NCI-H1930 (cell line): ENCODE measurements at regions not wholly inside any gene's neighbourhood (a gene's known extent, or its start where the extent isn't known, plus 50 kb on each side); places are given as distances from the start of the nearest gene placed in this dataset.

Experiments
- DNase-seq, 2 experiments: peaks; one replicate each; lab custom pipeline; 2025; lab: John Stamatoyannopoulos, UW

- DNase-seq, result no peak
These were observed 494.5 kb downstream of the BCOR start for GRCh38 chrX:39603230-39603629.

DNA sequence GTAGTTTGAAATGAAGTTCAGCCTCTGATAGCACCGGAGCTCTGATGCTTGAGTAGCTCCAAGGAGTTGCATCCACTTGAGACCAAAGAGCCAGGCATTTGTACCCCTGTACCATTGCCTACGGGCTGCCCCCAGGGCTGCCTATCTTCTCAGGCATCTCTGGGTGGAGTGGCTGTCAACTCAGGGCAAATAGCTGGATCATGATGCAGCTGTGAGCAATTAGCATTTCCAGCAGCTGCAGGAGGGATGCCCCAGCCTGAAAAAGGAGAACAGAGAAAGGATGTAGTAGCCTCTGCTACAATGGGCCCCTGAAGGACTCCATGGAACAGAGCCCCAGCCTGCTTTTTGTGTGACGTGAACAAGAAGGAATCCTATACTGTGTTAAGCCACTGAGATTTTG, 492.6 kb downstream of the BCOR start:
- no peak for DNase-seq

DNA sequence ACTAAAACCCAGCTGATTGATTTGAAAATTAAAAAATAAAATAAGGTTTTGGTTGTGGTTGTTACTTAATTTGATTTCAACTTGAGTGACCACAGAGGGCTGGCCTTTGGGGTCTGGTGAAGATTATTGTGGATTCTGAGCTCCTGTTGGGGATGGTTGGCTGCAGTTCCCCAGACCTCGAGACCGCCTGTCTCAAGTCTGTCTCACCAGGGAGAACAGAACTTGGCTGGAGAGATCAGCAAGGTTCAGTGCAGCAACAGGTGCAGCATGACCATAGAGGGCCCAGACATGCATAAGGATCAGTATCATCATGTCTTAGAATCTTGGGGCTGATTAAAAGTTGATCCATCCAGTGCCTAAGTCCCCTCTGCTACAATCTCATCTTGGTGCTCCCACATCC, 491.9 kb downstream of the BCOR start:
- no peak for DNase-seq

- no peak for DNase-seq
These were observed 487.8 kb downstream of the BCOR start for GRCh38 chrX:39609941-39610340.

DNA sequence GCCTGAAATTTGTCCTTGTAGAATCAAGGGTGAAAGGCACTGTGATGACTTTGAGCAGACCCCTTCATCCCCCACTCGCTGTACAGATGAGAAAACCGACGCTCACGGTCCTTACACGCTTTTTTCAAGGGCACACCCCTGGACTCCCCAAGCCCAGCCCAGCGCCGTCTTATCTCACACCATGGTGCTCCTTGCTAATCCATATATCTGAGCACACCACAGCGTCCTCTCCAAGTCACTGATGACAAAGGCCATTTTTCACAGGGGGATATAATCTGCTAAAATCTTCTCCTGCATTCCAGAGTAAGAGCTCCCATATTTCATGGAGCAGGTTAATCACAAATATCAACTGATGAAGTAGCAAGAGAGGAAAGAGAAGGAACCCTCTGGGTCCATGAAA, 486.3 kb downstream of the BCOR start:
- no peak for DNase-seq

DNA sequence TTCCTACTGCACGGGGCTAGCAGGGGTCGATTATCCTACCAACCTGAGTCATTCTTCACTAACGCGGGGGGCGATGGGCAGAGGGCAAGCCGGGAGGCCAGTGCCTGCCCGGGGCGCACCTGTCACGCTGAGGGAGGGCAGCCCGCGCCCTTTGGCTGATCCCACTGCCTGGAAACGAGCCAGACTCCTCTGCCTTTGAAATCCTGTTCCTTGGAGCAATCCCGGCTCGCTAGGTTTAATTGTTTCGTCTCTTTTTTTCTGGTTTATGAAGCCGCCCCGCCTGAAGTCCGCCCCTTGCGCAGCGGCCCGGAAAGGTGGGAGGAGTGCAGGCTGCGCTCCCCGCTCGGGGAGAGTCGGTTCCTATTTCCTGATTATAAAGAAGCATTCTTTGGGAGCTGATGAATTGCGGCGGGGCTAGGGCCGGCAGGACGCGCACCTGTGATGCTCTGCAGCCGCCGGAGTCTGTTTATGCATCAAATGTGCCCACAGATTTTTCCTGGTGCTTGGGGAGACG, 484.2 kb downstream of the BCOR start:
- peak in 1 of 2 experiments; percentile 0 for DNase-seq

DNA sequence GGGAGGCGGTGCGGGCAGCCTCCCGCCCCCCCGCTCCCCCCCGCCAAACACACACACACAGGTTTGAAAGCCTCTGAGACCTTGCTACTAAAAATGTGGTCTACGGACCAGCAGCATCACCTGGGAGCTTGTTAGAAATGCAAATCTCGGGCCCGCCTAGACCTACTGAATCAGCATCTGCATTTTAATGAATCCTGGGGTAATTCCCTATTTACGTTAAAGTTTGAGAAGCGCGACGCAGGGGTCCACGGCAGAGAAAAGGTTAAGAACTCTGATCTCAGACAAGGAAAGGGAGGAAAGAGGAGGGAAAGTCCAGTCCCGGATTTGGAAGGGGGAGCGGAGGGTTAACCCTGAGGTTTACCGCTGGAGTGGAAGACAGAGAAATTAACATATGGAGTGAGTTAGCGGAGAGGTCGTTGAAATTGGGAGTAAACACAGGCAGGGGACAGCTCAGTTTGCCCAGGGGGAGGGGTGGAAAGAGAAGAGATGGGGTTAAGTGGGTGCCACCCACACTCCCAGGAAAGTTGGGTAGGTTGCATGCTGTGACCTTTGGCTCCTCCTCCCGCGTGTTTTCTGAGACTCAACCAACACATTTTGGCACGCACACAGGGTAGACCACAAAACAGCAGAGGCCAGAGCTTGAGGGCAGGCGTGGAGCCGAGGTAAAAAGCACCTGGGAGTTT, 483.6 kb downstream of the BCOR start:
- DNase-seq, result no peak

DNA sequence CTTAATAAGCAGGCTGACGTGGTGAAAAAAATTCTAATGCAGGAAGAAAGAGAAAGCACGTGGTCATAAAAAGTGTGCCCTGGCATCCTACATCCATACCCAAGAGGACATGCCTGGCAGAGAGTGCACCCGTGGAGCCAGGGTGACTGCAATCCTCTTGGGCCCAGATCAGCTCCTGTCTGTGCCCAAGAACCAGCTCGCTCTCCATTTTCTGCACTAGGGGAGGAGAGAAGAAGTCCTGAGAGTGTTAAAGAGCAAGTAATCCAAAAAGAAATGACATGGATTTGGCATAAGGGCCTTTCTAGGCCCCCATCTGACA, 483.1 kb downstream of the BCOR start:
- DNase-seq, result no peak

GRCh38 chrX:39616098-39616729, 481.5 kb downstream of the BCOR start:
- no peak for DNase-seq

- no peak for DNase-seq
These were observed 481.0 kb downstream of the BCOR start for GRCh38 chrX:39616731-39617130.

GRCh38 chrX:39618178-39618577, 479.6 kb downstream of the BCOR start:
- no peak for DNase-seq

GRCh38 chrX:39619182-39620009, 478.4 kb downstream of the BCOR start:
- no peak for DNase-seq

DNA sequence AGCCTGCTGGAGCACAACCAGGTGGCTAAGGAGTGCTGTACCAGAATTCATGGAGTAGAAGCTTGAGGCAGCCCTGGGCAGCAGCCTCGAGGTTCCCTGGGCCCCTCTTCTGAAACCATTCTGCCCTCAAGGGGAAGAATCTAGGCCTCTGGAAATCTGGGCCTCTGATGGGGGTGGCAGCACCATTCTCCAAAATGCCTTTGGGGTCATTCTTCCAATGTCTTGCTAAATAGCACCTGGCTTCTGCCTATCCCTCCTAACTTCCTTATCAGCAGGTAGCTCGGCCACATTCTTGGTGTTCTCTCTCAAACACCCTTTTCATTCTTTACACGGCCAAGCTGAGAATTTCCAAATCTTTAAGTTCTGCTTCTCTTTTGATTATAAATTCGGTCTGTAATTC, 473.6 kb downstream of the BCOR start:
- no peak for DNase-seq

DNA sequence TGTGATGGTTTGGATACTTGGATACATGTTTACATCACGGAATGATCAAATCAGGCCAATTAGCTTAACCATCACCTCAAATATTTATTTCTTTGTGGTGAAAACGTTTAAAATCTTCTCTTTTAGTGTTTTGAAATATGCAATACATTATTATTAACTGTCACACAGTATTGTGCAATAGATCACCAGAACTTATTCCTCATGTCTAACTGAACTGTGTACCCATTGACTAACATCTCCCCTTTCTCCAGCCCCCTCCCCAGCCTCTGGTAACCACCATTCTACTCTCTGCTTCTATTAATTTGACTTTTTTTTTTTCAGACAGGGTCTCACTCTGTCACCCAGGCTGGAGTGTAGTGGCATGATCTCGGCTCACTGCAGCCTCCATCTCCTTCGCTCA, 471.9 kb downstream of the BCOR start:
- DNase-seq, result no peak

DNA sequence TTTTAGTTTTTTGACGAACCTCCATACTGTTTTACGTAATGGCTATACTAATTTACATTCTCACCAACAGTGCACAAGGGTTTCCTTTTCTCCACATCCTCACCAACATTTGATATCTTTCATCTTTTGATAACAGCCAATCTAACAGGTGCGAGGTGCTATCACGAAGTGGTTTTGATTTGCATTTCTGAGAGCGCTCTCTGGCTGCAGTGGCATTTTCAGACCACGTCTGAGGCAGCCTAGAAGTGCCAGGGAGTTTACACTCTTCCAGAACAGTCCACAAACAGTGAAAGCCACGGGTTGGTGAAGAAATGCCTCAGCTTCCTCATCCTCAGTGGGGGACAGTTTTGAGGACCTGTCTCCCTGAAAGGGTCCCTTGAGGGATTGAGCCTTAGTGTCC, 471.0 kb downstream of the BCOR start:
- no peak for DNase-seq

DNA sequence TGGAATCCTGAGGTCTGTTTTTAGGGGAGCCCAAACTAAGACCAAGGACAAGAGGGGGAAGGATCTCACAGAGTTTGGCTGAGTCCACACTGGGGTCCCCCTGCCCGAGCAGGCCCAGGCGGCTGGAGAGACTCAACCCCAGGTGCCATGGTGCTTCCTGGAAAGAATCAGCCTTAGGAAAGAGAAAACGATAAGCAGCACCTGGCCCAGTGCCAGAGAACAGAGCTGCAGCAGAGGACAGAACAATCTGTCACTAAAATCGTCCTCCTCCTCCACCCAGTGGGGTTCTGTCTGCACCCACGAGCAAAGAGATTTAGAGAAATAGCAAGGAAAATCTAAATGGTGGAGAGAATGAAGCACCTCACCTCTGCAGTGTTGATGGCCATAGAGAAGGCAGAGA, 470.5 kb downstream of the BCOR start:
- no peak for DNase-seq

DNA sequence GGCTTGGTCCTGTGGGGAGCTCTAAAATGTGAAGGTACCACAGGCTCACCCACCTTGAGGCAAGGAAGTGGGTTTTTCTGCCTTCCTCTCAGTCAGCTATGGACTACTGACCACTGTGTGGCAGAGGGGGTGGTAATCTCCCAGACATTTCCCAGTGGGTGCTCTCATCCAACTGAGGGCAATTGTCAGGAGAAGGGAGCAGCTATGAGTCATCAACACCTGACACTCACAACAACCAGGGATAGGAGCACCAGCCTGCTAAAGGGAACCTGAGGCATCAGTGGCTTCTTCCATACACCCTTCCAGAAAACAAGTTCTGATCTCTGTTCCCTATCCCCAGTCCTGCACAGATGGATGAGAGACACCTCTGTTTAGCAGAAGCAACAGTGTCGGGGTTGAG, 468.8 kb downstream of the BCOR start:
- no peak for DNase-seq

DNA sequence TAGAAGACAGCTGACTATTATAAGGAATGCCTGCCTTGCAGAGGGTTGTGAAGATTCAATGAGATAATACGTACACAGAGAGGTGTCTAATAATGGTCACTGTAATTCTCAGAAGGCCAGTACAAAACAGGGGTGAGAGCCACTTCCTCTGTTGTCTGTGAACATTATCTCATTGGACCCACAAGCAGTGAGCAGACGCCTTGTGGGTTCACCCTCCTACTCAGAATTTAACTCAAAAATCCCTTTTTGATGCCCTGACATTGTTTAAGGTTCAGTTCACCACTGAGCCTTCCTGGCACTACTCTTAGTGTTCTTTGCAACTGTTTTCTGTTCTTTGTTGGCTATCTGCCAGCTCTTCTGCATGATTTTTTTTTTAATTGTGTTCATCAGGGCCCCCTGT, 467.4 kb downstream of the BCOR start:
- no peak for DNase-seq

GRCh38 chrX:39631276-39632229, 466.2 kb downstream of the BCOR start:
- DNase-seq, result no peak

DNA sequence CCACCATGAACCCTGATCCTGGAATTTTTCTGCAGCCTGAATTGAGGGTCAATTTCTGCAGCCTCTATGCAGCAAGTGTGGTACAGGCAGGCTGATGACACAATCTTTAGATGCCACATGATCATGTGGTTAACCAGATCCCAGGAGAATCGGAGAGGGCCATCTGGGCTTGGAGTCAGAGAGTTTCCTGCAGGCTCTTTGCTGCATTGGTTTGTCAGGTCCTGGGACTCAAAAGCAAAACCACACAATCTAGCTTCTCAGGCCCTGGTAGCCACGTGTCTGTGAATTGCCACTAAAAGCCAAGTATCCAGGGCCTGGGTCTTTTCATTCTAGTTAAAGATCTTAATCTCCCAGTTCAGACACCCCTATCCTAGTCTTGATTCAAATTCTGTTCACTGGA, 464.5 kb downstream of the BCOR start:
- DNase-seq, result no peak

- no peak for DNase-seq
These were observed 461.3 kb downstream of the BCOR start for GRCh38 chrX:39636481-39636880.

DNA sequence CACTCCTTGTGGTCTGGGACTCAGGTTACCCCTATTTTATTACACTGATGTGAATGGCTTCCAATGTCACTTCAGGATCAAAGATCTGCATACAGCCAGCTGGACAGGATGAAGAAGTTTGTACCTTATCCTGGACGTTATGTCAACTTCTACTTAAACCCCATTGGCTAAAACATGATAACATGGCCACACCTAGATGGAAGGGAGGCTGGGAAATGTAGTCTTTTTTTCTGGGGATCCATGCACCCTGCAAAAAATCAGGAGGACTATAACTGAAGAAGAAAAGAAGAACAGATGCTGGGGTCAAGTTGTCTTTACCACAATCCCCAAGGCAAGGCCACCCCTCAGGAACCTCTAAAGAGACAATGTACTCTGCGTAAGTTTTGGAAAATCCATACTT, 459.2 kb downstream of the BCOR start:
- DNase-seq, result no peak
